MCF 10A (cell line): ENCODE measurements at regions not wholly inside any gene's neighbourhood (a gene's known extent, or its start where the extent isn't known, plus 50 kb on each side); places are given as distances from the start of the nearest gene placed in this dataset.

Source experiments
- BruUV-seq: library from RNA; stranded (reverse); fragments of 400-500 nt; replicated peaks from 2 replicates; lab custom pipeline; 2021; lab: Mats Ljungman, UMichigan
- CTCF ChIA-PET: fragments of 300-600 bp; sonication (Branson Sonifier 250); formaldehyde crosslinking; extraction: SDS; loops from one replicate; lab custom pipeline; 2021; ENCODE audit warnings: antibody characterized with exemption, inconsistent platforms; lab: Yijun Ruan, JAX
- POLR2A ChIA-PET: fragments of 300-600, 350-650 bp; sonication (Branson Sonifier 250); formaldehyde crosslinking; extraction: SDS; loops from one replicate; lab custom pipeline; 2020; ENCODE audit warnings: antibody characterized with exemption, inconsistent platforms; lab: Yijun Ruan, JAX
- DNase-seq: peaks from one replicate; pipeline ENCODE4 v3.0.0-alpha.2; 2018; ENCODE audit not compliant: unreplicated experiment
- H3K27ac Mint-ChIP-seq: one replicate; pipeline ENCODE4 v1.8.0; 2022; ENCODE audit warnings: mild to moderate bottlenecking, low read depth, mixed read lengths; ENCODE audit not compliant: unreplicated experiment
- H3K27me3 Mint-ChIP-seq: one replicate; pipeline ENCODE4 v1.8.0; 2022; ENCODE audit warnings: mixed read lengths; ENCODE audit not compliant: insufficient read depth, unreplicated experiment
- H3K36me3 Mint-ChIP-seq: one replicate; pipeline ENCODE4 v1.8.0; 2022; ENCODE audit warnings: mild to moderate bottlenecking, moderate library complexity, mixed read lengths; ENCODE audit not compliant: insufficient read depth, unreplicated experiment
- H3K4me1 Mint-ChIP-seq: one replicate; pipeline ENCODE4 v1.8.0; 2022; ENCODE audit warnings: mixed read lengths; ENCODE audit not compliant: insufficient read depth, unreplicated experiment
- H3K4me3 Mint-ChIP-seq: one replicate; pipeline ENCODE4 v1.8.0; 2022; ENCODE audit warnings: mild to moderate bottlenecking, moderate library complexity, mixed read lengths; ENCODE audit not compliant: unreplicated experiment
- H3K9me3 Mint-ChIP-seq: one replicate; pipeline ENCODE4 v1.8.0; 2022; ENCODE audit warnings: mixed read lengths; ENCODE audit not compliant: unreplicated experiment
- intact Hi-C: fragments of 100-400 bp; cut with micrococcal nuclease; formaldehyde crosslinking; loops from 2 replicates; pipeline ENCODE4 v1.14.1; 2022
- TF ChIP-seq, protein P1 (sequence below): fragments of 200-600 bp; IDR thresholded peaks from one replicate; pipeline ENCODE4 v1.8.0; 2022; ENCODE audit warnings: antibody characterized with exemption, mild to moderate bottlenecking; ENCODE audit not compliant: unreplicated experiment

DNA sequence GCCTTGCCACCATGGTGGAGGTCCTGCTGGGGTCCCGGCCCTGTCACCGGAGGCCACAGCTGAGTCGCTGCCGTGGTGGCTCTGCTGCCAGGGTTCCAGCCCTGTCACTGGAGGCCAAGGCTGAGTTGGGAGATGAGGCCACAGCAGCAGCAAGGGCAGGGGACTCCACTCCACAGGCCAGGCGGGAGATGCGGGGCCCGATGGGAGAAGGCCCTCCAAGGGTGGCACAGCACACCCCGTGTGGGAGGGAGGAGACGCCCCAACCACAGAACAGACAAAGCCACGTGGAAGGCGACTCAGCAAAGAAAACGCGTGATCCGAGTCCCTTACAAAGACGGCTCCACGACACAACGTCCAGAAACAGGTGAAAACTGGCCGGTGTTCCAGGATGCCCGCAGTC is 159.3 kb downstream of the BRD1 start:
- TF ChIP-seq, protein P1, sequence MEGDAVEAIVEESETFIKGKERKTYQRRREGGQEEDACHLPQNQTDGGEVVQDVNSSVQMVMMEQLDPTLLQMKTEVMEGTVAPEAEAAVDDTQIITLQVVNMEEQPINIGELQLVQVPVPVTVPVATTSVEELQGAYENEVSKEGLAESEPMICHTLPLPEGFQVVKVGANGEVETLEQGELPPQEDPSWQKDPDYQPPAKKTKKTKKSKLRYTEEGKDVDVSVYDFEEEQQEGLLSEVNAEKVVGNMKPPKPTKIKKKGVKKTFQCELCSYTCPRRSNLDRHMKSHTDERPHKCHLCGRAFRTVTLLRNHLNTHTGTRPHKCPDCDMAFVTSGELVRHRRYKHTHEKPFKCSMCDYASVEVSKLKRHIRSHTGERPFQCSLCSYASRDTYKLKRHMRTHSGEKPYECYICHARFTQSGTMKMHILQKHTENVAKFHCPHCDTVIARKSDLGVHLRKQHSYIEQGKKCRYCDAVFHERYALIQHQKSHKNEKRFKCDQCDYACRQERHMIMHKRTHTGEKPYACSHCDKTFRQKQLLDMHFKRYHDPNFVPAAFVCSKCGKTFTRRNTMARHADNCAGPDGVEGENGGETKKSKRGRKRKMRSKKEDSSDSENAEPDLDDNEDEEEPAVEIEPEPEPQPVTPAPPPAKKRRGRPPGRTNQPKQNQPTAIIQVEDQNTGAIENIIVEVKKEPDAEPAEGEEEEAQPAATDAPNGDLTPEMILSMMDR: no peak
- no peak overlapping the region for H3K4me3 Mint-ChIP-seq
- peaks cover 5% of the 10 kb centered on the region for H3K36me3 Mint-ChIP-seq
- H3K27ac Mint-ChIP-seq: no peak overlapping the region
- BruUV-seq: no TSS peak
- intact Hi-C loops: no loop called here
- ChIA-PET POLR2A (no interaction called here), CTCF (no interaction called here)
- no peaks in the 10 kb centered on the region for H3K27me3 Mint-ChIP-seq
- peaks cover 7% of the 10 kb centered on the region for H3K9me3 Mint-ChIP-seq
- no peaks in the 10 kb centered on the region for H3K4me1 Mint-ChIP-seq
- no peak for DNase-seq

- Mint-ChIP-seq H3K36me3 (peaks cover 5% of the 10 kb centered on the region), H3K4me3 (no peak overlapping the region), H3K27ac (no peak overlapping the region), H3K9me3 (peaks cover 7% of the 10 kb centered on the region), H3K27me3 (no peaks in the 10 kb centered on the region), H3K4me1 (no peaks in the 10 kb centered on the region)
- DNase-seq: no peak
- CTCF ChIA-PET: no interaction called here
- intact Hi-C loops: no loop called here
- no TSS peak for BruUV-seq
- TF ChIP-seq, protein P1: no peak
- POLR2A ChIA-PET: no interaction called here
Measured at GRCh38 chr22:49667236-49667635, 160.4 kb downstream of the BRD1 start.

- no peaks in the 10 kb centered on the region for H3K27me3 Mint-ChIP-seq
- intact Hi-C loops: no loop called here
Measured at GRCh38 chr22:49666146-49666809, 161.4 kb downstream of the BRD1 start.

GRCh38 chr22:49664891-49665290 is 162.8 kb downstream of the BRD1 start:
- BruUV-seq: no TSS peak
- intact Hi-C loops: no loop called here
- Mint-ChIP-seq H3K27me3 (no peaks in the 10 kb centered on the region), H3K27ac (no peak overlapping the region), H3K4me3 (no peak overlapping the region), H3K36me3 (peaks cover 12% of the 10 kb centered on the region), H3K4me1 (no peaks in the 10 kb centered on the region), H3K9me3 (peaks cover 7% of the 10 kb centered on the region)
- CTCF ChIA-PET: interaction anchor here (0.7 kb wide), 1 partner anchor 366 kb away, joined by 4 read pairs; no protein-coding TSS in a partner anchor
- POLR2A ChIA-PET: no interaction called here
- no peak for DNase-seq
- TF ChIP-seq, protein P1: no peak

More at GRCh38 chr22:49666146-49666809, 161.4 kb downstream of the BRD1 start:
- no peak overlapping the region for H3K27ac Mint-ChIP-seq
- ChIA-PET CTCF (interaction anchor here (1.0 kb wide), 1 partner anchor 15 kb away, joined by 3 read pairs; no protein-coding TSS in a partner anchor), POLR2A (no interaction called here)
- H3K4me3 Mint-ChIP-seq: no peak overlapping the region
- no peaks in the 10 kb centered on the region for H3K4me1 Mint-ChIP-seq
- no TSS peak for BruUV-seq
- DNase-seq: no peak
- peaks cover 5% of the 10 kb centered on the region for H3K36me3 Mint-ChIP-seq
- TF ChIP-seq, protein P1: no peak
- peaks cover 7% of the 10 kb centered on the region for H3K9me3 Mint-ChIP-seq
